M059J (cell line): ENCODE measurements at regions not wholly inside any gene's neighbourhood (a gene's known extent, or its start where the extent isn't known, plus 50 kb on each side); places are given as distances from the start of the nearest gene placed in this dataset.

ENCODE experiments used
- DNase-seq: peaks from one replicate; pipeline ENCODE4 v3.0.0-alpha.2; 2012; ENCODE audit warnings: low read depth

GRCh38 chr9:18348083-18348475 lies 125.9 kb upstream of the ADAMTSL1 start:
- no peak for DNase-seq

- no peak for DNase-seq
These were observed 124.4 kb upstream of the ADAMTSL1 start for GRCh38 chr9:18349530-18349929.

GRCh38 chr9:18350036-18350435 lies 123.9 kb upstream of the ADAMTSL1 start:
- DNase-seq: no peak

GRCh38 chr9:18350995-18351595 lies 122.9 kb upstream of the ADAMTSL1 start:
- no peak for DNase-seq

- no peak for DNase-seq
These were observed 121.2 kb upstream of the ADAMTSL1 start for GRCh38 chr9:18352711-18353110.

- DNase-seq: no peak
These were observed 120.5 kb upstream of the ADAMTSL1 start for GRCh38 chr9:18353473-18353872.

GRCh38 chr9:18357321-18357720 lies 116.6 kb upstream of the ADAMTSL1 start:
- DNase-seq: no peak

- DNase-seq: peak; percentile 29
These were observed 115.6 kb upstream of the ADAMTSL1 start for GRCh38 chr9:18358325-18358724.

GRCh38 chr9:18359335-18359734 lies 114.6 kb upstream of the ADAMTSL1 start:
- DNase-seq: peak; percentile 79

- no peak for DNase-seq
These were observed 113.9 kb upstream of the ADAMTSL1 start for GRCh38 chr9:18360005-18360404.

- no peak for DNase-seq
These were observed 112.3 kb upstream of the ADAMTSL1 start for GRCh38 chr9:18361646-18362045.

GRCh38 chr9:18362166-18362565 lies 111.8 kb upstream of the ADAMTSL1 start:
- no peak for DNase-seq

GRCh38 chr9:18362901-18363685 lies 110.9 kb upstream of the ADAMTSL1 start:
- DNase-seq: peak; percentile 40

- DNase-seq: no peak
These were observed 108.3 kb upstream of the ADAMTSL1 start for GRCh38 chr9:18365651-18366050.

GRCh38 chr9:18366184-18366583 lies 107.8 kb upstream of the ADAMTSL1 start:
- DNase-seq: no peak

GRCh38 chr9:18368206-18368605 lies 105.7 kb upstream of the ADAMTSL1 start:
- peak; percentile 36 for DNase-seq

- no peak for DNase-seq
These were observed 102.8 kb upstream of the ADAMTSL1 start for GRCh38 chr9:18371141-18371540.

- no peak for DNase-seq
These were observed 102.3 kb upstream of the ADAMTSL1 start for GRCh38 chr9:18371621-18372020.

- peak; percentile 87 for DNase-seq
These were observed 94.7 kb upstream of the ADAMTSL1 start for GRCh38 chr9:18379073-18379811.

- DNase-seq: no peak
These were observed 91.7 kb upstream of the ADAMTSL1 start for GRCh38 chr9:18382243-18382642.

- DNase-seq: no peak
These were observed 89.9 kb upstream of the ADAMTSL1 start for GRCh38 chr9:18384066-18384465.

GRCh38 chr9:18385696-18386490 lies 88.1 kb upstream of the ADAMTSL1 start:
- DNase-seq: no peak
